Panc1 (cell line): ENCODE measurements at regions not wholly inside any gene's neighbourhood (a gene's known extent, or its start where the extent isn't known, plus 50 kb on each side); places are given as distances from the start of the nearest gene placed in this dataset.
"Not testable (repeated sequence)": the region's sequence is repeated elsewhere in the genome, so short reads cannot be mapped to it uniquely, and the experiment has no call there.

Source experiments
- ATAC-seq: fragments of 200-7000 bp; cut with Tn5 transposase; 2 replicates; pipeline ENCODE4 v1.9.1; 2020; ENCODE audit warnings: mild to moderate bottlenecking, moderate library complexity
- BruUV-seq: library from RNA; stranded (reverse); fragments of 400-500 nt; replicated peaks from 2 replicates; lab custom pipeline; 2021; lab: Mats Ljungman, UMichigan
- CTCF ChIA-PET: fragments of 300-600 bp; sonication (Branson Sonifier 250); formaldehyde crosslinking; loops from one replicate; lab custom pipeline; 2022; ENCODE audit warnings: antibody characterized with exemption; lab: Charles Lee
- POLR2A ChIA-PET: fragments of 300-600 bp; sonication (Branson Sonifier 250); formaldehyde crosslinking; loops from one replicate; lab custom pipeline; 2022; ENCODE audit warnings: antibody characterized with exemption; lab: Charles Lee
- DNase-seq: peaks from one replicate; pipeline ENCODE4 v3.0.0-alpha.2; 2010; ENCODE audit warnings: low read depth, low spot score
- H3K27ac ChIP-seq: 2 replicates; pipeline ENCODE4 v1.5.1; 2011; ENCODE audit warnings: mild to moderate bottlenecking, low read length, inconsistent platforms
- H3K27me3 ChIP-seq: fragments of 200-500 bp; sonication (Bioruptor generic); 2 replicates; pipeline ENCODE4 v1.6.0; 2014; ENCODE audit warnings: low read length, inconsistent platforms; ENCODE audit not compliant: control insufficient read depth, insufficient read depth
- H3K36me3 ChIP-seq: fragments of 200-500 bp; sonication (Bioruptor generic); 2 replicates; pipeline ENCODE4 v1.5.1; 2014; ENCODE audit warnings: inconsistent platforms, mild to moderate bottlenecking, low read length, moderate library complexity; ENCODE audit not compliant: control insufficient read depth, insufficient read depth
- H3K4me1 ChIP-seq: 2 replicates; pipeline ENCODE4 v1.5.1; 2011; ENCODE audit warnings: inconsistent platforms, mild to moderate bottlenecking, low read length, moderate library complexity; ENCODE audit not compliant: control insufficient read depth, insufficient read depth
- H3K4me3 ChIP-seq, 2 experiments: 2 replicates each; pipeline ENCODE4 v1.5.1; 2011 to 2012; ENCODE audit warnings: low read depth in 2 of 2, low read length in 2 of 2, mild to moderate bottlenecking in 2 of 2, inconsistent platforms in 1 of 2, moderate library complexity in 1 of 2
- H3K9me3 ChIP-seq: fragments of 200-500 bp; sonication (Bioruptor generic); 2 replicates; pipeline ENCODE4 v1.5.1; 2014; ENCODE audit warnings: low read depth, mild to moderate bottlenecking, inconsistent platforms, low read length, moderate library complexity; ENCODE audit not compliant: control insufficient read depth, insufficient read depth
- in situ Hi-C: cut with HindIII; loops from 2 replicates; pipeline ENCODE4 v1.10.0; 2016; ENCODE audit warnings: low sequenced_read_pairs, low pct_unique_long_range_greater_than_20kb
- intact Hi-C: fragments of 100-400 bp; cut with micrococcal nuclease; formaldehyde crosslinking; loops from one replicate; pipeline ENCODE4 v1.10.0; 2022; ENCODE audit not compliant: unreplicated experiment

DNA sequence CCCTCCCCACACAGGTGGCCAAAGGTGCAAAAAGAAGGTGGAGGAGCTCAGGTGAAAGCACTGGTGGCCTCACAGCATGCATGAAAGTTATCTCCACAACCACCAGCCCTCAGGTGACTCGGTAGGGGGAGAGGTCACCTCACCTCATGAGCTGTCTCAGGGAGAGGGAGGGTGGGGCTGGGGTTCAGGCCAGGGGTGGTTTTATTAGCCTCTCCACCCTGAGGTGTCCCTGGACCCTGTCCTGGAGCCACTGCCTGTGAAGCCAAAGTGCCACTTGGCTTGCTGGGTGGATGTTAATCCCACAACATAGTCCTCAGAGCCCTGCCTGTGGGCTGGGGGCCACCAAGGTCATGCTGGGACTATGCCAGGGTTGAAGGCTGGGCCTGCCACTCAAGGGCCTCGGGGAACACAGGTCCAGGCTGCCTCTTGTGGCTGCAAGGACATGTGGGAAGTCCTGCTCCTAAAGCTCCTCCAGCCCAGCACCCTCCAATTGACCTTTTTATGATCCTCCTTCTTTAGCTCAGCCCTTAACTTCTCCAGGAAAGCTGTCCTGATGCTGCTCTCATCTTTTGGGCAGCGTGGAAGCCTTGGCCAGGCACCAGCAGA is 83.8 kb downstream of the MALL start:
- H3K4me3 ChIP-seq, H3K36me3 ChIP-seq, DNase-seq, H3K4me1 ChIP-seq, H3K27me3 ChIP-seq, POLR2A ChIA-PET, CTCF ChIA-PET, H3K9me3 ChIP-seq, intact Hi-C loops, BruUV-seq, H3K27ac ChIP-seq, in situ Hi-C loops: not testable (repeated sequence)
- ATAC-seq: 0 out of 2 replicates have a peak, but pooled peaks have one; percentile 31
